ENCODE measurements at regions not wholly inside any gene's neighbourhood (a gene's known extent, or its start where the extent isn't known, plus 50 kb on each side); places are given as distances from the start of the nearest gene placed in this dataset.
"Not testable (repeated sequence)": the region's sequence is repeated elsewhere in the genome, so short reads cannot be mapped to it uniquely, and the experiment has no call there.

DNA sequence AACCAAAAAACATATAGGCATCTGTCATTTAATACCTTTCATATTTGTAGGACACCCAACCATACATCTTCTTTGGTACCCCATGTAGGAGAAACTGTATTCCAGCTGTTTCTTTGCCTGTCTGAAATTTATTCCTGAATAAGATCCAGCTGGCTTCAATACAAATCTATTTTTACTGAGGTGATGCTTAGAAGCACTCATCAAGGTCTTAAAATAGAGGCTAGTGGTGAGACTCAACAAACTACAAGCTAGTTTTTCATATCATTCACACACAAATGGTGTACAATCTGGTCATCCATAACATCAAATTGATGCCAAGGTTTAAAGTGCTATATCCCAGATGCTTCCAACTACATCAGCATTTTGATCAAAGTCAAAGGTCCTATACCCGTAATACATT, 1071.3 kb upstream of the MIR17HG start:
- no peak overlapping the region for H3K27ac Mint-ChIP-seq (ENCODE audit: unreplicated experiment)
- peaks cover 2% of the 10 kb centered on the region for H3K4me1 Mint-ChIP-seq (ENCODE audit: unreplicated experiment)
- no peaks in the 10 kb centered on the region for H3K27me3 Mint-ChIP-seq (ENCODE audit: unreplicated experiment)
- no peak for DNase-seq (ENCODE audit: low spot score)
- H3K9me3 Mint-ChIP-seq (ENCODE audit: unreplicated experiment), result no peaks in the 10 kb centered on the region
- H3K36me3 Mint-ChIP-seq (ENCODE audit: low read depth, unreplicated experiment), result no peaks in the 10 kb centered on the region
- TF ChIP-seq, protein P1, sequence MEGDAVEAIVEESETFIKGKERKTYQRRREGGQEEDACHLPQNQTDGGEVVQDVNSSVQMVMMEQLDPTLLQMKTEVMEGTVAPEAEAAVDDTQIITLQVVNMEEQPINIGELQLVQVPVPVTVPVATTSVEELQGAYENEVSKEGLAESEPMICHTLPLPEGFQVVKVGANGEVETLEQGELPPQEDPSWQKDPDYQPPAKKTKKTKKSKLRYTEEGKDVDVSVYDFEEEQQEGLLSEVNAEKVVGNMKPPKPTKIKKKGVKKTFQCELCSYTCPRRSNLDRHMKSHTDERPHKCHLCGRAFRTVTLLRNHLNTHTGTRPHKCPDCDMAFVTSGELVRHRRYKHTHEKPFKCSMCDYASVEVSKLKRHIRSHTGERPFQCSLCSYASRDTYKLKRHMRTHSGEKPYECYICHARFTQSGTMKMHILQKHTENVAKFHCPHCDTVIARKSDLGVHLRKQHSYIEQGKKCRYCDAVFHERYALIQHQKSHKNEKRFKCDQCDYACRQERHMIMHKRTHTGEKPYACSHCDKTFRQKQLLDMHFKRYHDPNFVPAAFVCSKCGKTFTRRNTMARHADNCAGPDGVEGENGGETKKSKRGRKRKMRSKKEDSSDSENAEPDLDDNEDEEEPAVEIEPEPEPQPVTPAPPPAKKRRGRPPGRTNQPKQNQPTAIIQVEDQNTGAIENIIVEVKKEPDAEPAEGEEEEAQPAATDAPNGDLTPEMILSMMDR (IDR thresholded peaks at IDR 0.05; ENCODE audit: unreplicated experiment), result no peak
- H3K4me3 Mint-ChIP-seq (ENCODE audit: unreplicated experiment), result no peak overlapping the region

DNA sequence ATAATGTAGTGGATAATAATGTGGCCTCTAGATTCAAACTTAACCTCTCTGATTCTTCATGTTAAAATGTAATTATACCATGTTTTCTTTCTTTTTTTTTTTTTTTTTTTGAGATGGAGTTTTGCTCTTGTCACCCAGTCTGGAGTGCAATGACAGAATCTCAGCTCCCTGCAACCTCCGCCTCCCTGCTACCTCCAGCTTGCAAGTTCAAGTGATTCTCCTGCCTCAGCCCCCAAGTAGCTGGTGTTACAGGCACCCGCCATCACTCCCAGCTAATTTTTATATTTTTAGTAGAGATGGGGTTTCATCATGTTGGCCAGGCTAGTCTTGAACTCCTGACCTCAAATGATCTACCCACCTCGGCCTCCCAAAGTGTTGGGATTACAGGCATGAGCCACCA, 1069.3 kb upstream of the MIR17HG start:
- not testable (repeated sequence) for H3K9me3 Mint-ChIP-seq (ENCODE audit: unreplicated experiment); H3K36me3 Mint-ChIP-seq (ENCODE audit: low read depth, unreplicated experiment); H3K27me3 Mint-ChIP-seq (ENCODE audit: unreplicated experiment); DNase-seq (ENCODE audit: low spot score); H3K4me1 Mint-ChIP-seq (ENCODE audit: unreplicated experiment); H3K27ac Mint-ChIP-seq (ENCODE audit: unreplicated experiment); H3K4me3 Mint-ChIP-seq (ENCODE audit: unreplicated experiment)

DNA sequence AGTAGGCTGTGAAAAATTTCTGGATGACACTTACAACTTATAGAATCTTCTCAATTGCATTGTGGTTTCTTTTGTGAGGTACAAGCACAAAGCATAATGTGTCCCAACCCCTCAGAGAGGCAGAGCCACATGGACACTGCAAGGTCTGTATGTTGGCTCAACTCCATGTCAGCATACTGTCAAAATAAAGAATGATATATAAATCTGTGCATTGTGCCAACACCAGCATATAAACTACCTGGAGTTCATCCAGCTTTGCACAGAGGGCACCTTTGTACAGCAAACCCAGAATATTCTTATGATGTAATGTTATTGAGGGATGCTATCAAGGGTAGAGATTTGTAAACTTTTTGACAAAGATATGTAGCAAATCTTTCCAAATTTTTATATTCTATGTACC, 1065.8 kb upstream of the MIR17HG start:
- Mint-ChIP-seq H3K4me3 (ENCODE audit: unreplicated experiment) (no peak overlapping the region), H3K27ac (ENCODE audit: unreplicated experiment) (no peak overlapping the region), H3K9me3 (ENCODE audit: unreplicated experiment) (no peaks in the 10 kb centered on the region), H3K27me3 (ENCODE audit: unreplicated experiment) (no peaks in the 10 kb centered on the region), H3K36me3 (ENCODE audit: low read depth, unreplicated experiment) (no peaks in the 10 kb centered on the region), H3K4me1 (ENCODE audit: unreplicated experiment) (no peaks in the 10 kb centered on the region)
- DNase-seq (ENCODE audit: low spot score), result no peak
- TF ChIP-seq, protein P1 (IDR thresholded peaks at IDR 0.05; ENCODE audit: unreplicated experiment), result no peak

DNA sequence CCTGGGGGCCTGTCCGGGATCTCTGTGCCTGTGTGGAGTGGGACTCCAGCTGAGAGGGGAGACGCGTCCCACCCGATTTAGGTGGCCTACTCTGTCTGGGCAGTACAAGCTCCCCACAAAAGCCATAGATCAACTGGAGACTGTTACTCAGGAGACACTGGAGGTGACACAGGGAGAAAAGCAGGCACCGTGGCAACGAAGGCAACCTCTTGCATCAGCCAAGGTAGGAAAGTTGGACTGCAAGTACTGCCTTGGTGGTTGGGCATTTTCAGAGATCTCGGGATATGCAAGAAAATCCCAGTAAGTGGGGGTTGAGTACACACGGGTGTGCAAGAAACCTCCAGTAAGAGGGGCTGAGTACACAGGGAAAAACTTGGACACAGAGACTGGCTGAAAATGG, 1060.0 kb upstream of the MIR17HG start:
- TF ChIP-seq, protein P1 (IDR thresholded peaks at IDR 0.05; ENCODE audit: unreplicated experiment), result no peak
- Mint-ChIP-seq H3K4me3 (ENCODE audit: unreplicated experiment) (no peak overlapping the region), H3K27me3 (ENCODE audit: unreplicated experiment) (no peaks in the 10 kb centered on the region), H3K9me3 (ENCODE audit: unreplicated experiment) (no peaks in the 10 kb centered on the region), H3K36me3 (ENCODE audit: low read depth, unreplicated experiment) (peaks cover 5% of the 10 kb centered on the region), H3K27ac (ENCODE audit: unreplicated experiment) (no peak overlapping the region), H3K4me1 (ENCODE audit: unreplicated experiment) (peaks cover 3% of the 10 kb centered on the region)
- DNase-seq (ENCODE audit: low spot score), result no peak

DNA sequence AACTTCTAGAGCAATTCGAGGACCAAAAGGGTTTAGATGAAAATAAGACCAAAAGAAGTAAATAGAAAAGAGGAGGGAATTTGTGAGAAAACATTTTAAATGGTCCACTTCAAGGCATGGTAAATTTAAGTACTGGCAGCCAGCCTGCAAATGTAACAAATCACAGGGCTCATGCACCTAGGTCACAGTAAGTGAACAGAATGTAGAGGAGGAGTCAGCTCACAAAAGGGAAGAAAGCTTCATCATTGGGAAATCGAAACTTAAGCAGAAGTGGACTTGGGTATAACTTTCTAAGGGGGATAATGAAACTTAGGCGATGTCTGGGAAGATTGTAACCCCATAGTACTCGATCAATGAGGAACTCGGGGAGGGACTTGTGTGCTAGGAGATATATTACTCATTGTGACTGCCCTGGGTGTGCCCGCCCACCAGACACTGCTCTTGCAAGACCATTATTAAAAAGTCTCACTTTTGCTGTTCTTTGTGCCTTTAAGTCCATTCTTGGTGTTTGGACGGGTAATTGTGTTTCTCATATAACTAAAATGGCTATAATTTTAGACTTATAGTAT, 1053.6 kb upstream of the MIR17HG start:
- no peak overlapping the region for H3K4me3 Mint-ChIP-seq (ENCODE audit: unreplicated experiment)
- DNase-seq (ENCODE audit: low spot score), result no peak
- TF ChIP-seq, protein P1 (IDR thresholded peaks at IDR 0.05; ENCODE audit: unreplicated experiment), result no peak
- H3K27ac Mint-ChIP-seq (ENCODE audit: unreplicated experiment), result no peak overlapping the region
- no peaks in the 10 kb centered on the region for H3K4me1 Mint-ChIP-seq (ENCODE audit: unreplicated experiment)
- no peaks in the 10 kb centered on the region for H3K36me3 Mint-ChIP-seq (ENCODE audit: low read depth, unreplicated experiment)
- no peaks in the 10 kb centered on the region for H3K9me3 Mint-ChIP-seq (ENCODE audit: unreplicated experiment)
- no peaks in the 10 kb centered on the region for H3K27me3 Mint-ChIP-seq (ENCODE audit: unreplicated experiment)
